SIG-M5 treated with dmso at 0.1 percent for 504 hours (cell line): ENCODE measurements at regions not wholly inside any gene's neighbourhood (a gene's known extent, or its start where the extent isn't known, plus 50 kb on each side); places are given as distances from the start of the nearest gene placed in this dataset.
"Not testable (repeated sequence)": the region's sequence is repeated elsewhere in the genome, so short reads cannot be mapped to it uniquely, and the experiment has no call there.

ENCODE experiments used
- DNase-seq: peaks from one replicate; lab custom pipeline; 2025; ENCODE audit not compliant: unreplicated experiment; lab: John Stamatoyannopoulos, UW

DNA sequence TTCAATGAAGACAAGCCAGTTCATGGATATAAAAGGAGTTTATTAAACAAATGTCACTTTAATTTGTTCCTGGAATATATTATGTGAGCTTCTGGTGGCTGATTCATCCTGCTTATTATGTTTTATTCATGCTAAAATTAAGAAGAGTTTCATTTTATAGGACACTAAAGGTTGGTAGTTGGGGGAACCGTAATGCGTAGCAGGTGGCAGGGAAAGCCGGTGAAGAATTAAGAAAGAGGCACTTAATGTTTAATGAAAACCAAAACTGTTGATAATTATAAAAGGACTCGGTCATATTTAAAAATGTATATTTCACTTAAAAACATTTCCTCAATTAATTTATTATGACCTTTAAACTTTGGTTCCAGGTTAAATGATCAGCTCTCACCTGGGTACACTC is 94.3 kb downstream of the XKR3 start:
- not testable (repeated sequence) for DNase-seq

DNA sequence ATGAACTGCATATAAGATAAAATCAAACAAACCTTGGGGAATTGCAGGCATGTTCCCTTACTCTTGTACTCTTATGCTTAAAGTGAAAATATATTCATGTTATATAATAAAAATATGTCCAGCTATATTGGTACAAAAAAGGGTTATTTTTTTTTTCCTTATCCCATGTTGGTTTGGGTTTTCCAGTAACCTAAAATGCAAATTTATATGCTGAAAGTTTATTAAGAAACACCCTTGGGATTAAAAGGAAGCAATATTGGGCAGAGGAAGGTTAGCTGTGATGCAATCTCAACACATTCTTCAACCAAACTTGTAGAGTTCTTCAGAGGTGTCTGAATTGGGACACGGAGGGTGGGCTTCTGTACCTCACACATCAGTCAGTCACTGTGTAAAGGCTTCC is 97.7 kb downstream of the XKR3 start:
- not testable (repeated sequence) for DNase-seq

DNA sequence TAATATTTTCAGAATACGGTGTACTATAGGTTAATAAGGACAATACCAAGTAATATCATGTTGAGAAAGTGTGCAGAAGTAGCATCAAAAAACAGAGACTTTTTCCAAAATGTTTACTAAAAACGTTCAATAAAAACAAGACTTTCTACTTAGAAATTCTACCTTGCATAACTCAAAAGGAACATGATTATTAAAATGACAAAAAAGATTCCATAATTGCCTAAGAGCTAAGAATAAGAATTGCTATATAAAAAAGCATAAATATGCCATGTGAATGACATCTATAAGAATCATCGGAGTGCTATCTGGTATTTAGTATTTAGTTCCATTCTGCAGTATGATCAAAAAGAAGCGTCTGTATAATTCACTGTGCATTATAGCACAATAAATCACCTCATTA is 102.0 kb downstream of the XKR3 start:
- DNase-seq, result not testable (repeated sequence)

DNA sequence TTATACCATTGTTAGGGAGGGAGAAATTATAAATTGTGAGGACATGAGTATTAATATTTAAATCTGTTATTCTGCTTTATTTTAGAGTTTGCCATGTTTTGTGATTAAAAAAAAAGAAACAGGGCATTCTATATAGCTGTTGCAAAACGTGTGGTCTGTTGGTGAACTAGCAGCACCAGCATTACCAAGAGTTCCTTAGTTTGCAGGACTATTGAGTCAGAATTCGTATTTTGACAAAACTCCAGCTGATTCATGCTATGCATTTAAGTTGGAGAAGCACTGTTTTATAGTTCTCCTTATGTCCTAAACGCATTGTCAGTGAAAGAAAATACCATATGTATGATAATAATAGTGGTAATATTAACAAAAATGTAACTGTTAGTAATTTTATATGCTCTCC is 102.6 kb downstream of the XKR3 start:
- DNase-seq, result peak; percentile 56

DNA sequence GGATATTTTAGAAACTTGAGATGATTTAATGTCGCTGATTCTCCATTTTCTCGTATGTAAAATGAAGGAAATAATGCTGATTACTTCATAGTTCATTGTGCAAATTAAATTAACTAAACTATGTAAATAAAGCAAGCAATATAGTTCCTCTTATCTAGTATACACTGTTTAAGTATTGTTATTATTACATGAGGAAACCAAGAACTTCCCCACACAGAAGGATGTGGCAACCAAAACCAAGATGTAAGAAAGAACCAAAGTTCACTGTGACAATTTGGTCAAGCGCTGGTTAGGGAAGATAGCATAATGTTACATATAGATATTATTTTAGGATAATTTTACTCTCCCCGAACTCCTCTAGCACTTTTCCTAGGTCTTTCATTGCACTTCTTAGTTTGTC is 103.2 kb downstream of the XKR3 start:
- DNase-seq, result peak; percentile 60

DNA sequence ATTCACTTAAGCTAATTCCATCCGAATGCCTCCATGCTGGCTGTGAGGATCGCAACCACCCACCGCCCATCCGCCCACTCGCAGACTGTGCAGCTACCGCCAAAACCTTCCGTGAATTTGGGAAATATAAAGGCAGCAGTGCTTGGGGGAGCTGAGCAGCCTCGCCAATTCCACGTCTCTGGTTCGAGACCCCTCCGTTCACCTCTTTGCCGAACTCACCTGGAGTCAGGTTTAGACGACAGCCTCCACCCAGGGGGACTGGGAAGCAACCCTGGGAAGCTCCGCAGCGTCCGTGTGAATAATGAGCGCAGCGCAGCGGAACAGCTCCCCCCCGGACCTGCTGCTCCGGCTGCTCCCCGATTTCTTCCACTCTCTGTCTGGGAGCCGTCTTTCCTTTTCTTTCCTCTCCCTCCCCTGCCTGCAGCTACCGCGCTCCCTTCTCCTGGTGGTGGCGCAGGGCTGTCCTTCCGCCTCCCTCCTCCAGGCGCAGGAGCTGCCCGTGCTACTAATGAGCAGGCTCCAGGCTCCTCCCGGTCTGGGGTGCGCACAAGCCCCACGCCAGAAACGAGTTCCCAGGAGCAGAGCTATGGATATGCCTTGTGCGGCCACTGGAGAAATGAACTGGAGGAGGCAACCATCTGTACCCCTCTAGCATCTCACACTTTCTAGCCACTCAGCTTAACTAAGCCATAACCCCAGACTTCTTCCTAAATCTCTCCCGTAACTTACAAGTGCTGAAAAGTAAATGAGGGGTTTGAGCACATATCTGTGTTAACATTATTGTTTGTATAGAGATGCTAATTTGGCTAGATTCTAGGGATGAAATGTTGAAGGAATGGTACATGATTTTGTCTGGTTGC is 107.3 kb downstream of the XKR3 start:
- peak; percentile 1 for DNase-seq

DNA sequence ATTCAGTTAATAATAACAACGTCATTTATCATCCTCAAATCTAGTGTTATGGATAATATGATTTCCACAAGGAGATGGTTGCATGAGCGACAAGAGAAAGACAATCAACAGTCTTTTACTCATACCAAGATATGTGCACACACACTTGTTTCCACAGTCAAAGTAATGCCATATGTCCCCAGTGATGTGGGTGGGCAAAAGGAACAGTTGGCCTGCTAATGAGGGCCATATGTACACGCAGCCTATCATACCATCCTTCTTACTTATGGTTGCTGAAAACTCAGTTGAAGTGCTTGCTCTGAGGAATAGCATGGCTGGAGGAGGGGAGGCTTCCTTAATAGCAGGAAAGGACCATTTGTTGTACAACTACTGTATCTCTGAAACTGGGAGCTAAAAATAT is 110.6 kb downstream of the XKR3 start:
- DNase-seq, result not testable (repeated sequence)

DNA sequence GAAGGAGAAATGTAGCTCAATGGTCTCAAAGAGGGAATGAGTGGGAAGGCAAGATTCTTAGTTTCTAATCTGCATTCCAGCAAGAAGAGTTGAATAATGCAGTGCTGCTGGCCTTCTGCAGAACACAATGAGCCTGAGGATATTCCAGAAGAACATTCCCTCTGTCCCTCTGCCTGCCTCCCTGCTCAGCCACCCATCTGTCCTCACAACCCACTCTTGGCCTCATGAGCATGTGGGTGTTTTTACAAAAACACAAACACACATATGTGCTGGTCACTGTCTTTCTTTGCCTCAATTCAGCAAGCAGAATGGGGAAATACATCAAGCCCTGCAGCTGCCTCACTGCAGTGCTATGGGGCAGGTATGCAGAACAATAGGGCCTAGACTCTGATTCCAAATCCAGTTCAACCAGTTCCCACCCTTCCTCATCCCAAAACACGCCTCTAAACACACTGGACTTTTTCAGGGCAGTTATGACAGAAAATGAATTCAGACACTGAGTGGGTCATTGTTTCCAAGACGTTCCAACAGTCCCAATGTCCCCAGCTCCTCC is 109.8 kb upstream of the CCT8L2 start:
- peak; percentile 0 for DNase-seq

DNA sequence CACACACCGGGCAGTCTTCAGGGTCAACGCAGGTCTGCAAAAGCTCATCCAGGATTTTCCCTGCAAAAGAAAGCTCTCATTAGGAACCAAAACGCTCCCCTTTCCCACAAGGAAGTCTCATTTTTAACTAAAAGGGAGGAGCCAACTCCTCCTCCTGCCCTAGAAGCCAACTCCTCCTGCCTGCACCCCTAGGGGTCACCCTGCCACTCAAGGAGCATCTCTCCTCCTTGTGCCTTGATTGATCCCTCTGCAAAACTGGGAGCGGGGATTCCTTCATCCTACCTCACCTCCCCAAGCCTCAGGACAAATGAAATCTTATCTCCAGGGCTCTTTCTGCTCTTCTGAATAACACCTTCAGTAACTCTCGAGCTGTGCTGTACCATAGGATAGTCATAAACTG is 107.8 kb upstream of the CCT8L2 start:
- not testable (repeated sequence) for DNase-seq

DNA sequence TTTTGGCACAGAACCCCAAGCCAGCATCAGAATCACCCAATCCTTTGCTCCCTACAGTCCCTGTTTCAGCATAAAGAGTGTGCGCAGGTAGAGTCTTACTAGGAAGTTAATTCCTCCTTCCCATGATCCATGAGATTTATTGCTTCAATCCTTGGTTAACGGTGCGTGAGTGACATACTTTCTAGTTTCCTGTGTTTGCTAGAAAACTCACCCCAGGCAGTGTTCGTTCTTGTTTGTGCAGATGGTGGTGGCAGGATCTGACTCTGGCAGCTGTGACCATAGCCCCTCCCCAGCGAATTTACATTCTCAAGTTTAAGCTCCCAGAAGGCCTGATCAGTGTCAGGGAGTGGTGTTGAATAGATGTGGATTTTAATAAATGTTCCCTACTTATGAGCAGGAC is 106.7 kb upstream of the CCT8L2 start:
- no peak for DNase-seq

DNA sequence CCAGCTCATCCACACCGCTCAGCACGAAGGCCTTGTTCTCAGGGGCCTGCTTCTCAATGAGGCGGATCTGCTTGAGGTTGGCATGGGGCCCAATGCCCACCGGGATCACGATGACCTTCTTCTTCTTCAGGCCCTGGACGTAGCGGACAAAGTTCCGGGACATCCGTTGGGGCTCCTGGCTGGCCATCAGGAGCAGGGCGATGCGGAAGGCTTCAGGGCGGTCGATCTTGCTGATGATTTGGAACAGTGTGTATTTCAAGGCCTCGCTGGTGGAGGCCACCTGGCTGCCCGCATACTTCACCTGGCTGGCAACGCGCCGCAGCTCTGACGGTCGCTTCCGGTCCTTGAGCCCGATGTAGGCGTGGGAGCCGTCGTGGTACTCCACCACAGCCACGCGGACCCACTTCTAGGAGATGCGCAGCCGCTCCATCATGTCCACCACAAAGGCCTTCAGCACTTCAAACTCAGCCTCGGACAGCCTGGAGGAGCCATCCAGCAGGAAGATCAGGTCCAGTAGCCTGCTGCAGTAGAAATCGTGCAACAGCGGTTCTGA is 105.0 kb upstream of the CCT8L2 start:
- not testable (repeated sequence) for DNase-seq

DNA sequence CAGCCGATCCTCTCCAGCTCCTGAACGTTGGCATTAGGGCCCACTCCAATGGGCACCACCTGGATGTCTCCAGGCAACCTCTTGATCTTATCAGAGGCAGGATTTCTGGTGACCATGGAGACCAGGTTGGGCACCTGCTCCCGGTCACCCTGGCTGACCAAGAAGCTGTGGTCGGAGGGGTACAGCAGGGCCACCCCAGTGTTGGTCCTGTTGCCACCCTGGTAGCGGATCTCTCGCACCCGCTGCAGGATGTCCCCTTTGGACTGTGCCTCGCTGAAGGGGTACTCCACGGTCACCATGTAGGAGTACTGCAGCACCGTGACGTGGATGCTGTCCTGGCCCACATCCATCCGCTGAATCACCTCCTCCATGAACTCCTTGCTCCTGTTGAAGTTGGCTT is 104.3 kb upstream of the CCT8L2 start:
- not testable (repeated sequence) for DNase-seq

DNA sequence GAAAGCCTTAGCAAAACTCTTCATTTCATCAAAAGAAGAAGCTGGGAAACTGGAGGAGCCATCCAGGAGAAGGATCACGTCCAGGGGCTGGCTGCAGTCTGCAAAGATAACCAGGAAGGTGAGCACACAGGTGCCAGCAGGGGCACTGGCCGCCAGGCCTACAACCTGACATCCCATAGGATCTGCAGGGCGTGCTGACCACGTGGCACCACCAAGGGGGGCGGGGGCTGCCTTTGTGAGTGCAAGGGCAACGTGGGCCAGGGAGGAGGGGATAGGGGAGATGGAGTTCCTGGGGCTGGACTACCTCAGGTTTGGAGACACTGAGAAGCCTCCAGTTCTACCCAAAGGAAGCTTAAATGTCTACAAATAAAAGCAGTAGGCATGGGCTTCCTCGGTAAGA is 102.7 kb upstream of the CCT8L2 start:
- DNase-seq, result no peak

DNA sequence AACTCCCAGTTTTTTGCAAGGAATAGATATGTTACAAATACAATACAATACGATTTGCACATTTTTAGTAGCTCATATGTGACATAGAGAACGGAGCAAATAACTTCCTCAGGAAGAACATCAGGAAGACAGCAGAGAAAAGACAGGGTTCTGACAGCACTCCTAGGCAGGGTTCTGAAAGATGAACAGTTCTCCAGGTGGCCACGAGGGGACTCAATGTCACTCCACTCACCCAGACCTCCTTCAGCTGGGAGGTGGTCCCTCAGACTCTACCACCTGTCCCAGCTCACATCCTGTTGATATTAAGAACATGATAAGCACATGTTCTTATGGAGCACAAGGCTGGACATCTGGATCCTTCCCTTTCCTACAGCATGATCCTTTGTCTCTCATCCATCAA is 101.1 kb upstream of the CCT8L2 start:
- not testable (repeated sequence) for DNase-seq

DNA sequence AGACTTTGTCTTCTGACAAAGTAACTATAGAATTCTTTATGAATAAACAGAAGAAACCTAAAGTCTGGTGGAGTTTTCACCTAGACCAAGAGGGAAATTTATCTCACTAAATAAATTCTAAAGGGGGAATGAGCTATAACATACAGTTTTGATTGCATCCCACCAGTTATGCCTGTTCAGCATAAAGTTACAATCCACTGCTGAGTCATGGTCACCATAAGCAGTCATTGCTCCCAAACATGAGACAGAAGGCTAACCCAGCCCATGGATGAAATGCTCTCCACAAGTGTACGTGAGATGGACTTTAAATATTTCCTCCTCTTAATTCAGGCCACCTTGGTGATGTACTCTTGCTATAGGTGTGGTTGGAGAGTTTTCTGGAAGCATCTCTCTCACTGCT is 96.7 kb upstream of the CCT8L2 start:
- DNase-seq, result not testable (repeated sequence)

DNA sequence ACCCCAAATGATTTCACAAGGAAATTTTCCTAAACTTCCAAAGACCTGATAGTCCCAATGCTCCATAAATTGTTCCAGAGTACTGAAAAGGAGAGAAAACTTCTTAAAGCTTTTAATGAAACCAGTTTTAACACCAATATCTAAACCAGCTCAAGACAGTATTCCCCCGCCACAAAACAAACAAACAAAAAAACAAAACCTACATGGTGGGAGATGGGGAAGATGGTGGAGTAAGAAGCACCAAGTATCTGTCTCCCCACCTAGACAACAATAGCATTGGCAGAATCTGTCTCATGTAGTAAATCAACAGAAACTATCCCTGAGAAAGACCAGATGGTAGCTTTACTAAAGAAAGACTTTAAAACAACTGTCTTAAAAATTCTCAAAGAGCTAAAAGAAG is 88.7 kb upstream of the CCT8L2 start:
- DNase-seq, result not testable (repeated sequence)

DNA sequence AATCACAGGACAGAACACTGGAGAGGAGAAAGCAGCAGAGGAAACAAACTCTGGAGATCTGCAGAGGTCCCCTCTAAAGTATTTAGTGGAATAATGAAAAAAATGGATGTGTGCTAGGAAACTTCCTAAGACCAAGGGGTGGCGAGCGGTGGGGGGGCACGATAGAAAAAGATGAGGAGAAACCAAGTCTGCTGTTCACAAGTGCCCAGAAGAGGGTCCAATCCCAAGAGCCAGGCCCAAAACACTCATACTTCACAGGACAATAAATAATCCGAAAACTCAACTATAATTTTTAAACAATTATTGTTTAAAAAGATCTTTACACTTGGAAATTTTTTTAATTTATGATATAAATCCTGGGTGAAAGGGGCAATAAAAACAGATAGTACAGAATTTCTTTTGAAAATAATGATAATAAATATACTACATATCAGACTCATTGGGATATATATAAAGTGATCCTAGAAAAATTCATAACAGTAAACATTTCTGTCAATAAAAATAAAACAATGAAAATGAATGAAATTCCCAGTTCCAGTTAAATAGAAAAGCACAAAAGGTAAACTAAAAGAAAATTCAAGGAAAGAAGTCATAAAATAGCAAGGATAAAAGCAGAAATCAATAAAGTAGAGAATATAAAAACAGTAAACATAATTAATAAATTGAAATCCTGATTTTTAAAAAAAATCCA is 87.7 kb upstream of the CCT8L2 start:
- not testable (repeated sequence) for DNase-seq

DNA sequence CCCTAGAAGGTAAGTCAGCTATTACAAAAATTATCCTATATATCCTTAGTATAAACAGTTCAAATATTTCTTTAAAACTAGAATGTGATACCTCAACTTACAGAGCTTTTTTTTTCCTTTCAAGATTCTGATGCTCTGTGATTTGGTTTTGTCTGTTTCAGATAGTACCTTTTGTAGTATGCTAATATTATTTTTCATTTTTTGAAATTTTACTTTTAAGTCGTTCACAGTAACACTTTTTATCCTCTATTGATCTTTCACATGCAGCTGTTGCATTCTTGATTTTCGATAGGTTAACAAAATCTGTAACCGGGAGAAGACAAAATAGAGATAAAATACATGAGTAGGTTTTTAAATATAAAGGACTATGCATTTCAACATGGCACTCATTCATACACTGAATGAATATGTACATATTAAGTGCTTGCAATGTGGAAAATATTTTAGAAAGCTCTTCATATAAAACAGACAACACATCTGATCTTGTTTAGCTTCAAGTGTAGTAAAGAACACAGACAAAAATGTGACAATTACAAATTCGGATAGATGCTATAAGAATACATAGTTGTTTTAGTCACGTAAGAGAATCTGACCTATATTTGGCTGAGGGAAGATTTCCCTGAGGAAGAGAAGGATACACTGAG is 86.7 kb upstream of the CCT8L2 start:
- not testable (repeated sequence) for DNase-seq

DNA sequence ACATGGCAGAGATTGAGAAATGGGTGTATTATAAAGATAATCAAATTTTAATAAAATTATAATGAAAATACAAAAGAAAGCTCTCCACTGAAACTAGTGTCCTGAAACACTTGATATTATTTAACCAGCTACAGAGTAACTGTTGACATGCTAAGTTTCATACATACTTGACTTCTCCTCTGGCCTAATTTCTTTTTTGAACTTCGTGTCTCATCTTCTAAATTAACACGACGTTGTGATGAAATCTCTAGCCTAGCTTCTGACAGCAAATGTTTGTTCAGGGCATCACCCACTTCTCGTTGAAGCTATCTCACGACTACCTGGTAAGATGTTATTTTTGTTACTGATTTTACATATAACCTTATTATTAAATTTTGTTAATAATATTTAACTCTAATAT is 80.8 kb upstream of the CCT8L2 start:
- DNase-seq, result not testable (repeated sequence)

DNA sequence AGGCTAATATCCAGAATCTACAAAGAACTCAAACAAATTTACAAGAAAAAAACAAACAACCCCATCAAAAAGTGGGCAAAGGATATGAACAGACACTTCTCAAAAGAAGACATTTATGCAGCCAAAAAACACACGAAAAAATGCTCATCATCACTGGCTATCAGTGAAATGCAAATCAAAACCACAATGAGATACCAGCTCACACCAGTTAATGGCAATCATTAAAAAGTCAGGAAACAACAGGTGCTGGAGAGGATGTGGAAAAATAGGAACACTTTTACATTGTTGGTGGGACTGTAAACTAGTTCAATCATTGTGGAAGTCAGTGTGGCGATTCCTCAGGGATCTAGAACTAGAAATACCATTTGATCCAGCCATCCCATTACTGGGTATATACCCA is 73.0 kb upstream of the CCT8L2 start:
- DNase-seq, result not testable (repeated sequence)

DNA sequence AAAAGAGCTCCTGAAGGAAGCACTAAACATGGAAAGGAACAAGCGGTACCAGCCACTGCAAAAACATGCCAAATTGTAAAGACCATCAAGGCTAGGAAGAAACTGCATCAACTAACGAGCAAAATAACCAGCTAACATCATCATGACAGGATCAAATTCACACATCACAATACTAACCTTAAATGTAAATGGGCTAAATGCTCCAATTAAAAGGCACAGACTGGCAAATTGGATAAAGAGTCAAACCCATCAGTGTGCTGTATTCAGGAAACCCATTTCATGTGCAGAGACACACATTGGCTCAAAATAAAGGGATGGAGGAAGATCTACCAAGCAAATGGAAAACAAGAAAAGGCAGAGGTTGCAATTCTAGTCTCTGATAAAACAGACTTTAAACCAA is 69.7 kb upstream of the CCT8L2 start:
- not testable (repeated sequence) for DNase-seq
